DND-41 (cell line): ENCODE measurements at regions not wholly inside any gene's neighbourhood (a gene's known extent, or its start where the extent isn't known, plus 50 kb on each side); places are given as distances from the start of the nearest gene placed in this dataset.

Experiments used
- EZH2 ChIP-seq: IDR thresholded peaks from 3 replicates; pipeline ENCODE4 v1.6.1; 2012; ENCODE audit warnings: borderline replicate concordance, low read depth, mild to moderate bottlenecking, moderate library complexity, low read length, inconsistent platforms; ENCODE audit not compliant: severe bottlenecking
- TF ChIP-seq, protein P1 (sequence below): IDR thresholded peaks from 2 replicates; pipeline ENCODE4 v1.5.1; 2012; ENCODE audit warnings: borderline replicate concordance, low read length, moderate library complexity, mild to moderate bottlenecking; ENCODE audit not compliant: poor library complexity, severe bottlenecking; ENCODE audit errors: extremely low read depth

DNA sequence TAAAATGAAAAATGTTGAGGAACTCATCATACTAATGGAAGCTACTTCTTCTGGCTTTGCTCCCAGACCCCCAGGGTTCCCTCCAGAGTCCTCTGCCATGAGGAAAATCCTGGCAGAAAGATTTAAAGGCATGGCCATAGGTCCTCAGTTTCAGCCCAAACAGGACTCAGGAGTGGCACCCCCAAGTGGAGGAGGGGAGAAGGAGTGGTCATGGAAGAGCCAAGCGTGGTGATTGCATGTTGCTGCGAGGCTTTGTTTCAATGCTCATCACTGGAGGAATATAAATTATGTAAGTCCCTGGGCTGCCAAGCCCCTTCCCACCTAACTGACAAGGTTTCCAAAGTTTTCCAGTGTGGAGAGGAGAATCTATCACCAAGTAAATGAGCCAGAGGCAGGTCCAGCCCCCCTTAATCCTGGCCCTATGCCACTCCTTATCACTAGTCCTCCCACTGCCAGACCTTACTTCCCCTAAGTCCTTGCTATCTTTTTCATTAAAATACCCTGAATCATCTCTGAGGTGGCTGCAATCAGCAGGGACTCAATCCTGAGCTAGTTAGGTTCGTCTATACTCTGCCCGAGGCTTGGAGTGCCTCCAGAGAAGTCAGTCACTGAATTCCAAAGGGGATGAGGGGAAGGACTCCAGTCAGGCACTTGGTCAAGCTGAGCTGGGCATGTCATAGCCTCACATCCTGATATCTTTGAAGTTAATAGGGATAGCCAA is 70.7 kb upstream of the TAF1L start:
- TF ChIP-seq EZH2 = no peak
- TF ChIP-seq, protein P1, sequence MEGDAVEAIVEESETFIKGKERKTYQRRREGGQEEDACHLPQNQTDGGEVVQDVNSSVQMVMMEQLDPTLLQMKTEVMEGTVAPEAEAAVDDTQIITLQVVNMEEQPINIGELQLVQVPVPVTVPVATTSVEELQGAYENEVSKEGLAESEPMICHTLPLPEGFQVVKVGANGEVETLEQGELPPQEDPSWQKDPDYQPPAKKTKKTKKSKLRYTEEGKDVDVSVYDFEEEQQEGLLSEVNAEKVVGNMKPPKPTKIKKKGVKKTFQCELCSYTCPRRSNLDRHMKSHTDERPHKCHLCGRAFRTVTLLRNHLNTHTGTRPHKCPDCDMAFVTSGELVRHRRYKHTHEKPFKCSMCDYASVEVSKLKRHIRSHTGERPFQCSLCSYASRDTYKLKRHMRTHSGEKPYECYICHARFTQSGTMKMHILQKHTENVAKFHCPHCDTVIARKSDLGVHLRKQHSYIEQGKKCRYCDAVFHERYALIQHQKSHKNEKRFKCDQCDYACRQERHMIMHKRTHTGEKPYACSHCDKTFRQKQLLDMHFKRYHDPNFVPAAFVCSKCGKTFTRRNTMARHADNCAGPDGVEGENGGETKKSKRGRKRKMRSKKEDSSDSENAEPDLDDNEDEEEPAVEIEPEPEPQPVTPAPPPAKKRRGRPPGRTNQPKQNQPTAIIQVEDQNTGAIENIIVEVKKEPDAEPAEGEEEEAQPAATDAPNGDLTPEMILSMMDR = no peak
